Cardiac septum (tissue), 1 donor: ENCODE measurements at regions not wholly inside any gene's neighbourhood (a gene's known extent, or its start where the extent isn't known, plus 50 kb on each side); places are given as distances from the start of the nearest gene placed in this dataset.
"Not testable (repeated sequence)": the region's sequence is repeated elsewhere in the genome, so short reads cannot be mapped to it uniquely, and the experiment has no call there.

Experiments
- DNase-seq: peaks from one replicate; pipeline ENCODE4 v3.0.0-alpha.2; 2020; ENCODE audit warnings: low spot score
- intact Hi-C: fragments of 100-400 bp; cut with DNase I; formaldehyde crosslinking; loops from one replicate; pipeline ENCODE4 v1.14.0; 2022
- donor health status: DM: no; HTN: no; CAD: no.

- intact Hi-C loops = no loop called here
- DNase-seq = no peak
Observed at GRCh38 chr10:2623675-2624274, 443.6 kb upstream of the PFKP start.

GRCh38 chr10:2620827-2621521 is 446.4 kb upstream of the PFKP start:
- intact Hi-C loops = no loop called here
- no peak for DNase-seq

DNA sequence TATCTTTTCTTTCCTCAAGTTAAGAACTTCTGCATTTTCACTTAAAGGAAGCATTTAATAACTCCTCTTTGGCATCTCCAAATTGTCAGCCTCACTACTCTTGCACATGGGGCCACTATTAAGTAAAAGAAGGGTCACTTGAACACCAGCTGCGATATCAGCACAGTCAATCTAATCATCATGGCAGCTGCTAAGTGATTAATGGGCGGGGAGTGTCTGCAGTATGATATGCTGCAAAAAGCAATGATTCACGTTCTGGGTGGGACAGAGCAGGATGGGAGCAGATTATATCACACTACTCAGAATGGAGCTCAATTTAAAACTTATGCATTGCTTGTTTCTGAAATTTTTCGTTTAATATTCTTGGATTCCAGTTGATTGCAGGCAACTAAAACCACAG is 447.4 kb upstream of the PFKP start:
- intact Hi-C loops = no loop called here
- DNase-seq = no peak

- intact Hi-C loops = no loop called here
- DNase-seq = no peak
Observed at GRCh38 chr10:2619472-2619871, 447.9 kb upstream of the PFKP start.

- DNase-seq = no peak
- intact Hi-C loops = no loop called here
Observed at GRCh38 chr10:2618690-2619089, 448.7 kb upstream of the PFKP start.

DNA sequence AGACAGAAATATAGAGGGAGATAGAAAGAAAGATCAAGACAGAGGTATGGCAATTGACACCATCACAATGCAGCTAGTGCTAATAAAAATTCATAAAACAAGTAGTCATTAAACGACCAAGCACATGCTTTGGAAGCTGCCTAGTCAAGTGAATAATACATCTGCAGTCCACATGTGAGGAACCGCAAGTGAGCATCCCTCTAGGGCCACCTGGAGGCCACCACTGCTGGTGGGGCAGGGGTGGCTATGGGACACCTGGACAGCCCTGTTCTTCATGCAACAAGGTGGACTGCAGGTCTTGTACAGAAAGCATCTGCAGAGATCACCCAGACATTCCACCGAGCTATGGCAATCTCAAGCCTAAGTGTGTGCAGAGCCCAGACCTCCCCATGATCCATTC is 451.1 kb upstream of the PFKP start:
- intact Hi-C loops = no loop called here
- DNase-seq = no peak

- intact Hi-C loops = no loop called here
- no peak for DNase-seq
Observed at GRCh38 chr10:2611603-2612002, 455.7 kb upstream of the PFKP start.

DNA sequence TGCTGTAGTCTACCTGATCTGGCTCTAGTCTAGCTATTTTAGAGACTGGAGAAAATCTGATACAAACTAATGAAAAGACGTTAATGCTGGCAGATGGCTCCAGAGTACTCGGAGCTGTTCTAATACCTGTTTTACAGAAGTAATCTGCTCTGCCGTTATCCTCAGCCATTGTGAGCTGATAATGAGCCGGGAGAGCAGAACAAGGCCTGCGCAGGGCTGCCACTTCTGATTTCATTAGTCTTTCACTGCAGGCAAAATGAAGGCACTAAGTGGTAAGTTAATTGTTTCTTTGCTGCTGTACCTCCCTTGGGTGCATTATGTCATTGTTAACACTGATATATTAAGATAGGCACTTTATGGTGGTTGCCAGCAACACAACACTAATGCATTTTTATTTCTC is 456.4 kb upstream of the PFKP start:
- no peak for DNase-seq
- intact Hi-C loops = no loop called here

DNA sequence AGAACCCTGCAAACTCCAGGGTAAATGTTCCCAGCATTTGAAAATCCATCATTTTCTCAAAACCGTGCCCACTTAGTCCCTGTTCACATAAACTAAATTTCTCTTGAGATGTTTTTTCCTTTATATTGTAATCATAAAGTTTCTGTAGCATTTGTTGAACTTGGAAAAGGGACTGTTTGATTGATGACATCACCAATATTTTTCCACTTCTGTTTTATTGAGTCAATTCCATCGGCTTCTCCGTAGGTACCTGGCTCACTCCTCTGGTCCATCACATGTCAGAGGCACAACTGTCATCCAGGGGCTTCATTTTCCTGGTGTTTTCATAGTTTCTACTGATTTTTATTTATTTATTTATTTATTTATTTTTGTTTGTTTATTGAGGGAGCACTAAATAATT is 462.5 kb upstream of the PFKP start:
- no peak for DNase-seq
- intact Hi-C loops = no loop called here

DNA sequence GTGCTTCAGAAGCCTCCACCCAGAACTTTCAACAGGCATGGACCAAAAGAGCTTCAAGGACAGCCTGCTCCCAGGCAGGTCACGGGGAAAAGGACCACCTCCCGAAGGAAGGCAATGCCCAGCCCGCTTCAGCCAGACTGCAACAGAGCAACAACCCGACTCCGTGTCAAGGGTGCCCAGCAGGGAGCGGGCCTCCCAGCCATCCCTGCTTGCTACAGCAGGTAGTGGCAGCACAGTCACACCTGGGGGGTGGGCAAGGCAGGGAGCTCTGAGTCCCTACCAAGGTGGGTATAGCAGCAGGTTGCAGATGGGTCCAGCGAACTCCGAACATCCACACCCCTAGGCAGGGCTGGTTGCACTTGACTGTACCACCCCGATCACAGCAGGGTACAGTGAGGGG is 467.8 kb upstream of the PFKP start:
- no peak for DNase-seq
- intact Hi-C loops = no loop called here

- no peak for DNase-seq
Observed at GRCh38 chr10:2592360-2593160, 474.8 kb upstream of the PFKP start.

DNA sequence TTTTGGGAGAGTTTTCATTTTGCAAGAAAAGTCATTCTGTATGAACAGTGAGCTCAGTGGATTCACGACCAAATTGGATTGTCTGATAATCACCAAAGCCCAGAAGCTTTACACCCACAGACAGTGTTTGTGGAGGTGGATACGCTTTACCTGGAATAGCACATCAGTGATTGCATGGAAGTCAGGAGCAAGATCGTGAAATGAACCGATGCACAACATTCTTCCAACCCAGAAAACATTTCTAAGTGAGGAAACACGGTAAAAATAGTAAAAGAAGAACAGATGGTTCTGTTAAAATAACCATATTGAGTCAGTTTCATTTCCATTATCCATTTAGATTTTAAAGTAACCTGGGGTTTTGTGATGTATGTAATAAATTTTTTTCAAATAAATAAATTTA is 478.2 kb upstream of the PFKP start:
- DNase-seq = no peak
- intact Hi-C loops = no loop called here

More at GRCh38 chr10:2592360-2593160, 474.8 kb upstream of the PFKP start:
- intact Hi-C loops = no loop called here

- intact Hi-C loops = no loop called here
- no peak for DNase-seq
Observed at GRCh38 chr10:2584385-2584784, 483.0 kb upstream of the PFKP start.

DNA sequence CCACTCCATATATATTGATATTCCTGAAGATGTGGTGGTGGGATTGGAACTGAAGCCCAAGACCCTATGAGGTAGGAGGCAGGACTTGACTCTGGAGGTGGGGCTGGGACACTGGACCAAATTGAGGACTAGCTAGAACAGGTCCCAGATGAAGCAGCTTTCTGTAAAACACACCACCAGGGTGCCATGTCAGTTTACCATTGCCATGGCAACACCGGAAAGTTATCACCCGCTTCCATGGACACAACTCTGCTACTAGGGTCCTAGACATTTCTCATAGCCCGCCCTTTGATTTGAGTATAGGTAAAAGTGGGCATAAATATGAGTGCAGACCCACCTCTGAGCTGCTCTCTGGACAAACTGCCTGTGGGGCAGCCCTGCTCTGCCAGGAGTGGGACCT is 490.5 kb upstream of the PFKP start:
- DNase-seq = no peak
- intact Hi-C loops = no loop called here

GRCh38 chr10:2575460-2575859 is 491.9 kb upstream of the PFKP start:
- DNase-seq = no peak
- intact Hi-C loops = no loop called here

GRCh38 chr10:2572611-2573010 is 494.7 kb upstream of the PFKP start:
- DNase-seq = no peak
- intact Hi-C loops = no loop called here

GRCh38 chr10:2556883-2557282 is 510.5 kb upstream of the PFKP start:
- DNase-seq = no peak
- intact Hi-C loops = no loop called here

DNA sequence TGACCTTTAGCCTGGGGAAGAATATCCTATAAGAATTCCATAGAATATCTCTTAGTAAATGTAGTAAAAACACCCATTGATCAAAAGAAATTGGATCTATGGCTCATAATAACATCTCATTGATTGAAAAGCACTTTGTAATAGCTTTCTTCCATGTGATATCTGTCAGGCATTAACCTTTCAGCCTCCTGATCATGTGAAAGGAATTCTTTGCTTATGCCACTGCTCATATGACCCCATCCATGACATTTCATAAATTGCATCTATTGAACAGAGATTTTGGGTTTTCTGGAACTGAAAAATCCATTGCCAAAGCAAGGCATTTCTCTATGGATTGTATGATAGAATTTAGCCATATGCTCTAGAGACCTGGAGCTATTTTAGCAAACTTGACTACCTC is 519.3 kb upstream of the PFKP start:
- intact Hi-C loops = no loop called here
- DNase-seq = no peak

GRCh38 chr10:2547606-2548005 is 519.7 kb upstream of the PFKP start:
- DNase-seq = no peak
- intact Hi-C loops = no loop called here

- intact Hi-C loops, DNase-seq: not testable (repeated sequence)
Observed at GRCh38 chr10:2546894-2547293, 520.5 kb upstream of the PFKP start.

DNA sequence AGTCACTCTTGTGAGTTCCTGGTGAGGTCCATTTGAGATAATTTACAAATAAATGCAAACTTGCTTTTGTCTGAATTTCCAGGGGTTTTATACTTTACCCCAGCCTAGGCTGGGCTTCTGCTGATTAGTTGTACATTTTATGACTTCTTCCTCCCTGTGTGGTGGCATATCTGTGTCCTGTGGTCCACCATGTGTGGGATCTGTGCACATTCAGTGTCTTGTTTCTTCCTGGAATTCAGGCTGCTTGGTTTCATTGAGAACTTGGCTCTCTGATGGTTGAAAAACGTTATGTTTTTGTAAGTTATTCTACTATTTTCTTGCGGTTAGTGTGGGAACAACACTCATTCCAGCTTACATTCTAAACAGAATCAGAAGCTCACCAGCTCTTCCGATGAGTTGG is 523.4 kb upstream of the PFKP start:
- no peak for DNase-seq
- intact Hi-C loops = no loop called here
